IPS-18a (cell line): ENCODE measurements at regions not wholly inside any gene's neighbourhood (a gene's known extent, or its start where the extent isn't known, plus 50 kb on each side); places are given as distances from the start of the nearest gene placed in this dataset.
"Not testable (repeated sequence)": the region's sequence is repeated elsewhere in the genome, so short reads cannot be mapped to it uniquely, and the experiment has no call there.

Source experiments
- H3K27ac ChIP-seq: one replicate; pipeline ENCODE4 v1.5.1; 2013; ENCODE audit warnings: low read length
- H3K27me3 ChIP-seq: one replicate; pipeline ENCODE4 v1.6.1; 2013; ENCODE audit warnings: mild to moderate bottlenecking, low read length; ENCODE audit not compliant: control insufficient read depth, insufficient read depth
- H3K36me3 ChIP-seq: one replicate; pipeline ENCODE4 v1.6.1; 2013; ENCODE audit warnings: low read depth, low read length; ENCODE audit not compliant: control insufficient read depth
- H3K4me1 ChIP-seq: one replicate; pipeline ENCODE4 v1.6.1; 2013; ENCODE audit warnings: low read depth, low read length; ENCODE audit not compliant: control insufficient read depth
- H3K4me3 ChIP-seq: one replicate; pipeline ENCODE4 v1.5.1; 2013; ENCODE audit warnings: low read length
- H3K9ac ChIP-seq: one replicate; pipeline ENCODE4 v1.6.1; 2013; ENCODE audit warnings: mild to moderate bottlenecking, low read length, moderate library complexity
- H3K9me3 ChIP-seq: one replicate; pipeline ENCODE4 v1.6.1; 2013; ENCODE audit warnings: low read depth, low read length; ENCODE audit not compliant: control insufficient read depth

DNA sequence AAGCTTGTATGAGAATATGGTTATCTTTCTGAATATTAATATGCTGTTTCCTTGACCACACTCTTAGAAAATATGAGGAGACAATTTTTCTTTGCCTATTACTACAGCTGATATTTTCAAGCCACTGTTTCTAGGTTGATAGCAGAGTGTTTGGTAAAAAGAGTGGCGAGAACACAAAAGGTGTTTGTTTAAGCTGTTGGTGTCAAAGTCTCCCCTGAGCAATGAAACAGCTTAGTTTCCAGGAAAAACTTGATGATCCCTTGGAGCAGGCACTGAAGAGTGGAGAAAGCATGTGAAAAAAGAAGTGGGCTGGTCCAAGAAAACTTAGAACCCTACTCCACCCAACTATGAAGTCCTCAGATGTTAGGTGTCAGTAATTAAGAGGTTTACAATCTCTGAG is 182.7 kb downstream of the TFAP2B start:
- Histone ChIP-seq H3K27me3 (no peaks in the 10 kb centered on the region), H3K4me3 (no peak overlapping the region), H3K9me3 (no peaks in the 10 kb centered on the region), H3K36me3 (no peaks in the 10 kb centered on the region), H3K9ac (no peak overlapping the region), H3K27ac (no peak overlapping the region), H3K4me1 (no peaks in the 10 kb centered on the region)

DNA sequence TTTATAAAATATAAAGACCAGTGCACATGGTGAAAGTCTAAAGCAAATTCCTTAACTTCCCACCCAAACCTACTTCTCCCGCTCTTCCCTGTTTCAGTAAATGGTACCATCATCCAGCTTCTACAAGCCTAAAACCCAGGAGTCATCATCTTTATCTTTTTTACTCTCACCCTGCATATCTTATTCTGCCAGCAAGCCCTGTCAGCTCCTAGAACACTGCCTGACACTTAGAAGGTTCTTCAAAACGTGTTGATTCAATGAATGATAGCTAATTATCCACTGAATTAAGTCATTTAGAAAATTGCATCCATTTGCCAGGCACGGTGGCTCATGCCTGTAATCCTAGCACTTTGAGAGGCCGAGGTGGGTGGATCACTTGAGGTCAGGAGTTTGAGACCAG is 185.7 kb downstream of the TFAP2B start:
- no peak overlapping the region for H3K4me3 ChIP-seq
- no peaks in the 10 kb centered on the region for H3K36me3 ChIP-seq
- no peak overlapping the region for H3K27ac ChIP-seq
- no peak overlapping the region for H3K9ac ChIP-seq
- H3K4me1 ChIP-seq = no peaks in the 10 kb centered on the region
- no peaks in the 10 kb centered on the region for H3K9me3 ChIP-seq
- H3K27me3 ChIP-seq = no peaks in the 10 kb centered on the region

DNA sequence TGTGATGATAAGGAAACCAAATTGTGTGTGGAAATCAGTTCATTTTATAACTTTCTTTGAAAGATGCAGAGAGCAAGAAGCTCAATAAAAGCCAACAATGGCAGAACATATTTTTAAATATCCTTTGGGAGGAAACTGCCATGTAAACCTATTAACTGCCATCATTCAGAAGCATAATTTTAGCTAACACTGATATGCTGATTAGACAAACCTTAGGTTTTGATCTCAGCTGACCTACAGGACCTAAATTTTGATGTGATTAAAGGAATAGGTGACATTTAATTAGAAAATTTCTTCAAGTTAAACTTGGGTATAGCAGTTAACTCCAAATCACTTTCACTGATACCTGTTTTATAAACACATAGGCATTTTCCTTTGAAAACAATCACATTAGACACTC is 187.1 kb downstream of the TFAP2B start:
- Histone ChIP-seq H3K9ac (no peak overlapping the region), H3K9me3 (no peaks in the 10 kb centered on the region), H3K36me3 (no peaks in the 10 kb centered on the region), H3K4me3 (no peak overlapping the region), H3K4me1 (no peaks in the 10 kb centered on the region), H3K27me3 (no peaks in the 10 kb centered on the region), H3K27ac (no peak overlapping the region)

DNA sequence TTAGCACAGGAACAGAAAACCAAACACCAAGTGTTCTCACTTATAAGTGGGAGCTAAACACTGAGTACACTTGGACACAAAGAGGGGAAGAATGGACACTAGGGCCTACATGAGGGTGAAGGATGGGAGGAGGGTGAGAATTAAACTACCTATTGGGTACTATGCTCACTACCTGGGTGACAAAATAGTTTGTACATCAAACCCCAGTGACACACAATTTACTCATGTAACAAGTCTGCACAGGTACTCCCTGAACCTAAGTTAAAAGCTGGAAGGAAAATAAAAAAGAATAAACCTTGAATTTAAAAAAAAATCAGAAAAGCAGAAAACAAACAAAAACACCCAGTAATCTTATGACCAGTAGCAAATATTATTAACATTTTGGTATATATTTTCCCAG is 188.6 kb downstream of the TFAP2B start:
- Histone ChIP-seq H3K27me3 (no peaks in the 10 kb centered on the region), H3K4me1 (no peaks in the 10 kb centered on the region), H3K27ac (no peak overlapping the region), H3K9ac (no peak overlapping the region), H3K36me3 (no peaks in the 10 kb centered on the region), H3K9me3 (no peaks in the 10 kb centered on the region), H3K4me3 (no peak overlapping the region)

DNA sequence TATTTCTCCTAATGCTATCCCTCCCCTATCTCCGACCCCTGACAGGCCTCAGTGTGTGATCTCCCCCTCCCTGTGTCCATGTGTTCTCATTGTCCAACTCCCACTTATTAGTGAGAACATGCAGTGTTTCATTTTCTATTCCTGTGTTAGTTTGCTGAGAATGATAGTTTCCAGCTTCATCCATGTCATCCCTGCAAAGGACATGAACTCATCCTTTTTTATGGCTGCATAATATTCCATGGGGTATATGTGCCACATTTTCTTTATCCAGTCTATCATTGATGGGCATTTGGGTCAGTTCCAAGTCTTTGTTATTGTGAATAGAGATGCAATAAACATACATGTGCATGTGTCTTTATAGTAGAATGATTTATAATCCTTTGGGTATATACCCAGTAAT is 190.0 kb downstream of the TFAP2B start:
- H3K9ac ChIP-seq, H3K27me3 ChIP-seq, H3K4me1 ChIP-seq, H3K36me3 ChIP-seq, H3K9me3 ChIP-seq, H3K4me3 ChIP-seq, H3K27ac ChIP-seq: not testable (repeated sequence)

DNA sequence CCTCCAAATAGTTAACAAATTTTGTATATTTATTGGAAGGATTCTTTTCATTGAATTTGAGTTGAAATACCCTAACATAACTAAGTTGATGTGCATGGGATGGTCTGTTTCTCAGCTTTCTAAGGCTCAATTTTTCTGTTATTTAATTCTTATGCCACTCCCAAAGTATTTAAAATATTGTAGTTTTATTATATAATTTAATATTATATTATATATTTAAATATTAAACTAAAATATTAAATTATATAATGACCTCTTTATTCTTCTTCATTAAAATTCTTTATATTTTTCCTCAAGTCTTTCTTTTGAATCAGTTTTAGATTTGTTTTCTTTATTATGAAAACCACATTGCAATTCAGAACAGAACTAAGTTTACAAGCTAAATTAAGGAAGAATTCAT is 194.7 kb downstream of the TFAP2B start:
- Histone ChIP-seq H3K4me1 (no peaks in the 10 kb centered on the region), H3K4me3 (no peak overlapping the region), H3K9ac (no peak overlapping the region), H3K36me3 (no peaks in the 10 kb centered on the region), H3K9me3 (no peaks in the 10 kb centered on the region), H3K27me3 (no peaks in the 10 kb centered on the region), H3K27ac (no peak overlapping the region)

DNA sequence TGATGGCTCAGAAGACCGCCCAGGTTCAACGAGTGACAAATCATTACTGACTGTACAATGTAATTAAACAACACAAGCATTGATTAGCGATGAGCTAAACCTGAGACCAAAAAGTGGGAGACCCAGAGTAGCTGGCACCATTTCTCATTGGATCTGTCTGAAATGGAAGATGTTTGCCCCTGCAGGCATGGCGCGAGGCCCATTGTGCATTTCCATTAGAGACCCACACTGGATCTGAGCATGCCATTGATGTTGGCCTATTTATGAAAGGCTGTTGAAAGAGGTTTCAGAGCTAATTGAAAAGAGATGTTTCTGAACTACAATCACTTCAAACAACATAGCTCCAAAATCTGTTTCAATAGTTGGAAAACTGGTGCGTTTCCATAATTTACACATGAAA is 196.7 kb downstream of the TFAP2B start:
- H3K27ac ChIP-seq = no peak overlapping the region

DNA sequence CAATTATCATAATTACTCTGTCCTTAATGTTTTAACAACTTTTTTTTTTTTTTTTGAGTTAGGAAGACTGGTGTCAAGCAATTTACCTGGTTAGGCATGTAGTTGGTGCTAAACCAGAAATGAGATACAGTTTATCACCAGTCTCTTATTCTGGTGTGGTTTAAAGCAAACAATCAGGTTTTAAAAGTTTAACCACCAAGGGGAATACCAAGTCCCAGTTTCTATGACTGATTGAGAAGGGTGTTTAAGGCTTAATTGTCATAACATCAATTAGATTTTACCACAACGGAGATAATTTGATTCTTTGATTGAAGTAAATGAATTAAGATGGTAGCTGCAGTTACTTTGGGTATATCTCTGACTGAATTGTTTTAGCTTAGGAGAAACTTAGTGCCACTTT is 197.8 kb downstream of the TFAP2B start:
- Histone ChIP-seq H3K36me3 (no peaks in the 10 kb centered on the region), H3K9me3 (no peaks in the 10 kb centered on the region), H3K27ac (no peak overlapping the region), H3K27me3 (no peaks in the 10 kb centered on the region), H3K4me3 (no peak overlapping the region), H3K9ac (no peak overlapping the region), H3K4me1 (no peaks in the 10 kb centered on the region)

More for the DNA sequence above, 196.7 kb downstream of the TFAP2B start:
- no peaks in the 10 kb centered on the region for H3K27me3 ChIP-seq
- H3K9ac ChIP-seq = no peak overlapping the region
- H3K4me3 ChIP-seq = no peak overlapping the region
- H3K4me1 ChIP-seq = no peaks in the 10 kb centered on the region
- no peaks in the 10 kb centered on the region for H3K36me3 ChIP-seq
- no peaks in the 10 kb centered on the region for H3K9me3 ChIP-seq

DNA sequence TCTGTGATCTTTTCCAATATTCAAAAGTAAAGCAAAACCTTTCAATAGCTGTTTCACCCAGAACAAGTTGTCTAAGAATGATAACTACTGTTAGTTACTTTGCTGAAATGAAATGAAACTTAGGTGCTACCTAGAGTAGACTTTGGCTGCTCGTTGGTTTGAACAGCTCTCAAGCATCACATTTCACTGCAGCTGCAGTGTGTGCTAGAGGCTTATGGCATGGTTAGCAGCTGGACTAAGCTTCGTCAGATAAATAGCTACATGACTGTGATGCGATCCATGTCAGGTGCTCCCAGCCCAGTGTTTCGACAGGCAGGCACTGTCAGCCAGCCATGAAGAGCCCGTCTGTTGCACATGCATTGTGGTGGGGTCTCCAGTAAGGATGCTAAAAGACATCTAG is 201.1 kb downstream of the TFAP2B start:
- Histone ChIP-seq H3K36me3 (no peaks in the 10 kb centered on the region), H3K27ac (no peak overlapping the region), H3K9ac (no peak overlapping the region), H3K4me3 (no peak overlapping the region), H3K27me3 (no peaks in the 10 kb centered on the region), H3K9me3 (no peaks in the 10 kb centered on the region), H3K4me1 (no peaks in the 10 kb centered on the region)

DNA sequence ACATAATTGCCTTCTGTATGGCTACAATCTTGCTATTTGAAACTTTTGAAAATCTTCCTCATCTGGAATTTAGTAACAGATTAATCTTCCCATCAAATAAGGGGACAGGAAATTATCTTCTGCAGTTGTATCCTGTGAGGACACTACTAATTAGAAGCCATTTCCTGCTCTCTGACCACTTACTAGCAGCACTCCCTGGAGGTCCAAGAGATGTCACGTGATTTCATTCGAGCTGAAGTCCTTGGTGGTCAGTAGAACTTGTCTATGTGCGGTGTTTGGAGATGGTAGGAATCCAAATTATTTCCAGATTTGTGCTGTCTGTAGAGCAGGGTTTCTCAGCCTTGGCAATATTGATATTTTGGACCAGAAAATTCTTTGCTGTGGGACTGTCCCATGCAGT is 202.5 kb downstream of the TFAP2B start:
- Histone ChIP-seq H3K4me3 (no peak overlapping the region), H3K27ac (no peak overlapping the region)

DNA sequence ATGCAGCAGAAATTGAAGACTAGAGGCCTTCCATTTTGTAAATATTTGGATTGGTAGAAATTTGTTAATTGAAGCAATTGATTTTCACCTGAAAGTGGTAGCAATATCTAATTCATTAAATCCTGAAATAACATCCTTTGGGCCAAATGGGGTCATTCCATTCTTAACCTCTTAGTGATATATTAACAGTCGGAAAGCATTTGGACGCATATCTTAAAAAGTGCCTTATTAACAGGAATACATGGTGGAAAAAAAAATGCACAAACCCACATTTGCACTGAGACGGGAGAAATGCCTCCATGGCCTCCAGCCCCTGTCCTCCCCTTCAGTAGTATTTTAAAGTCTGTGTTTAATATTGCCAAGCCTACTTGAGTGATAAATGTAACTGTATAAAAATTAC is 205.5 kb downstream of the TFAP2B start:
- Histone ChIP-seq H3K4me1 (no peaks in the 10 kb centered on the region), H3K4me3 (no peak overlapping the region), H3K36me3 (no peaks in the 10 kb centered on the region), H3K27ac (no peak overlapping the region), H3K9ac (no peak overlapping the region), H3K9me3 (no peaks in the 10 kb centered on the region), H3K27me3 (no peaks in the 10 kb centered on the region)

More for the DNA sequence above, 202.5 kb downstream of the TFAP2B start:
- Histone ChIP-seq H3K9me3 (no peaks in the 10 kb centered on the region), H3K36me3 (no peaks in the 10 kb centered on the region), H3K27me3 (no peaks in the 10 kb centered on the region), H3K9ac (no peak overlapping the region), H3K4me1 (no peaks in the 10 kb centered on the region)

DNA sequence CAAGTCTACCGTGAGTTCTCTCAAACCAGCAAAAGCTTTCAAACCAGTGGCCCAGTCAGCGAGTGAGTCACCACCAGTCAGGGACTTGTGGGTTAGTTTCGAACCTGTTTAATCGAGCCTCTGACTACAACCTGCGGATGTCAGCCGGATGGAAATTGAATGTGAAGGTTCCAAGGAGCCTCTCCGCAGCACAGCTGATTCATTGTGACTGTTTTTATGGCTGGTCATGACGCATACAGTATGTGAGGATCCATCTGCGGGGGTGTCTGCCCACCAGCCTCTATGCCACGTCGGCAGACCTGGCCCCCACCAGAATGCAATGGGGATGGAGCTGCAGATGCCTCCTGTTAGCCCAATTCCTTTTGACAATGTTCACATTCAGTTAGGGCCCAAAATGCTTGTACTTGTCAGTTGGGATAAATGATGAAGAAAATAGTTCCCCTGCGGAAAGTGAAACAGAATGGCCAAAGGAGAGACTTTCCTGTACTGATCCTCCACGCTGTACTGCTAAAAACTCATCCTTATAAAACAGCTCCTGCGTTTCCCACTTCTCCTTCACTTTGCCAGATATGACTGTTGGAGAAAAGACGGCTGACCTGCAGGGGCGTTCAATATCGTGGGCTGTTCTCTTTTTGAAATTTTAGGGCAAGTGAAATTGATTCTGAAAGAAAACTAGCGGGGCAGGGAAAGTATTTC is 206.6 kb downstream of the TFAP2B start:
- H3K36me3 ChIP-seq = no peaks in the 10 kb centered on the region
- no peaks in the 10 kb centered on the region for H3K27me3 ChIP-seq
- H3K4me3 ChIP-seq = no peak overlapping the region
- H3K27ac ChIP-seq = no peak overlapping the region
- no peaks in the 10 kb centered on the region for H3K9me3 ChIP-seq
- no peak overlapping the region for H3K9ac ChIP-seq
- no peaks in the 10 kb centered on the region for H3K4me1 ChIP-seq
